HG02798 (cell line): ENCODE measurements at regions not wholly inside any gene's neighbourhood (a gene's known extent, or its start where the extent isn't known, plus 50 kb on each side); places are given as distances from the start of the nearest gene placed in this dataset.
"Not testable (repeated sequence)": the region's sequence is repeated elsewhere in the genome, so short reads cannot be mapped to it uniquely, and the experiment has no call there.

Experiments used
- ATAC-seq: cut with Tn5 transposase; IDR thresholded peaks from one replicate; pipeline ENCODE4 v1.9.1; 2021; ENCODE audit warnings: mild to moderate bottlenecking; ENCODE audit not compliant: unreplicated experiment, poor library complexity

DNA sequence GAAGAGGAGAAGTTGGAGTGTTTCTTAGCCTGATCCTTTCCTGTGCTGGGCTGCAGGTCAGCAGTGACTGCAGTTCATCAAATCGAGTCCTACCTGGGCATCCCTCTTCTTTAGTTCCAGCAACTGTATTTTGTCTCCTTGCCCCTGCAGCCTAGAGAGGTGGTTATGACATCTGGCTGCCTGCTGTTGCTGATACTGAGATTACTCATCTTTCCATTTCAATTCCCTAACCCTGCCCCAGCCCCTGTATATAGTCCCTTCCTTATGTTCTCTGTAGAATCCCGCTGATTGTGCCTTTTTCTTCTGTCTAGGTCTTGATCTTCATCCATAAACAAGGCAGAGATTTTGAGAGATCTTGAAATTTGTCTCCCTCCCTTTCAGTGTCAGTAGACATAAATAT is 393.3 kb downstream of the EDEM1 start:
- ATAC-seq: no peak

DNA sequence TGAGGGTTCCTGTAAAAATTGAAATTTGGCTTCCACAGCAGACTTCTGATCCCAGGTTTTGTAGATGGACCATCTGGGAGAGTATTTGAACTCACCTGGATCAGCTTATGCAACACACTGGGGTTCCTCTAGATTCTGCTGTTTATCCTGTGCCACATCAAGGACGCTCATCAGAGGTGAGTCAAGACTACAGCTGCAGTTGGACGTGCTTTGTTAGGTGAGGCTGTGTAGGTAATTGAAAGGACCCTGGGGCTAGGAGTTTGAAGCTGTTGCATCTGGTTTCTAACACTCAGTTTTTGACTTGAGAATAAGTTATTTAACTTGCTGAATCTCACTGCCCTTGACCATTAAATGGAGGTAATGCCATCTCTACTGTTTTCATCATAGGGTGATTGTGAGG is 394.2 kb downstream of the EDEM1 start:
- no peak for ATAC-seq

DNA sequence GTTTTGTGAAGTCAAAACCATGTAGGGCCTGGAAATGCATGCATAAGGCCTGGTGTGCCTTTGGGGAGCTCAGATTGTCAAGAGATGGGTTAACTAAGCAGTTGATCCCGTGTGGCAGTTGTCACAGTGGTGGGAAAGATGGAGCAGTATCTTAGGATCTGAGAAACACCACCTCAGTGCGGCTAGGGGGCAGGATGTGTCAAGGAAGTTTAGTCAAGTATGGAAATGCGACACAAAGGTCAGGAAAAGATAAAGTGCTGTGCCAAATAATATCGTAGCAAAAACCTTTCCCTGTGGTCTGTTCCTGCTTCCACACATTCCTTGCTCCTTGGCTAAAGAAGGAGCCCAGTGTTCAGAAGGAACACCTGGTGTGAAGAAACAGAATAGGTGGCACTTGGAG is 396.4 kb downstream of the EDEM1 start:
- ATAC-seq: no peak

DNA sequence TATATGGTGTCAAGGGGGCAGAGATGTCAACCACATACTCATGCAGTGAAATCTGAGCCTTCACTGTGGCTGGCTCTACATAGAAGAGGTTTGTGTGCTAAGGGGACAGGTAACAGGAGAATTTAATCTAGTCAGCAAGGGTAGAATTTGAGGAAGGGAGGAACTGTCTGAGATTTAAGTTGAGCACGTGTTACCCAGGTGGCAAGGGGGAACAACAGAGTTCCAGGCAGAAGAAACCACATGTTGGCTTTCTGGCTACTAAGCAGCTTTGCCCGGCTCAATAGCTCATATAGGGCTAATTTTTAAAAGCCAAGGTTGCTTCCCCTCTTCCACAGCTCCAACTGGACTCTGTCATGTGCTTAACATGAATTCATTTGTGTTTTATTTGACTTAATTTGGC is 397.6 kb downstream of the EDEM1 start:
- no peak for ATAC-seq

DNA sequence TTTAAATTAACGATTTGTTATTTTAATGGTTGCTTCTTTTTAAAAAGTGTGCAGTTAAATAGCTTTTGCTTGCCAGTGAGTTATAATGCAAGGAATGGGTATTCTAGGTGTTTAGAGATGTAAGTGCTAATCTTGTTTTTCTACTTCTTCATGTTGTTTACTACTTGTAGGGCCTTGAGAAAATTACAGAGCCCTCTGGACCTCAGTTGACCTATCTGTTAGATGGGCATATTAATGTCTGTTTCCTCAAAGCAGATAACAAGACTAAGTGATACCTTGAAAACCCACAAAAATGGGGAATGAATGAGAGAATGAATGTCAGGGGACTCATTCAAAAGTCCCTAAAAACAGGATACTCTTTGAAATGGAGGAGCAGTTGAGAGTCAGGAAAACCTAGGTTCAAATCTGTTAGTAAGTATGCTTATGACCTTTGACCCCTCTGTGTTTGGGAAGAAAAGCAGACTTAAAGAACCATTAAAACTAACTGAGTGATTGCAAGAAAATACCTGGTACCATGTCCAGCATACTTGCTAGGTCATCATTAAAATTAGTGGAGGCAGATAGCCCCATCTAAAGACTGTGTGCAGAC is 419.5 kb downstream of the EDEM1 start:
- no peak for ATAC-seq

DNA sequence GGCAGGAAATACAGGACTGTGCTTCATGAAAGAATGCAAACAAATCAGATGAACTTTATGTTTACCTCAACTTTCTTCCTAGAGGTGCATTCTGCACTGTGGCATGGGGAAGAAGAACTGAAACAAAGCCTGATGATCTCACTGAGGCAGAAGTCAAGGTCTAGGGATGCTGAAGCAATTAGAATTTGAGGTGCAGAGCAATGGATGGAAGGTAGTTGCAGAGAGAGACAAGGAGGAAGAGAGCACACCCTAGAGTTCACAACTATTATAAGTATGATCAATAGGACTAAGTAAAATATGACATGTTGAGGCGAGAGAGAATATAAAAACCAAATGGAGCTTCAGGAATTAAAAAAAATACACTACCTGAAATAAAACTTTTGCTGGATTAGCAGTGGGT is 420.1 kb downstream of the EDEM1 start:
- no peak for ATAC-seq

DNA sequence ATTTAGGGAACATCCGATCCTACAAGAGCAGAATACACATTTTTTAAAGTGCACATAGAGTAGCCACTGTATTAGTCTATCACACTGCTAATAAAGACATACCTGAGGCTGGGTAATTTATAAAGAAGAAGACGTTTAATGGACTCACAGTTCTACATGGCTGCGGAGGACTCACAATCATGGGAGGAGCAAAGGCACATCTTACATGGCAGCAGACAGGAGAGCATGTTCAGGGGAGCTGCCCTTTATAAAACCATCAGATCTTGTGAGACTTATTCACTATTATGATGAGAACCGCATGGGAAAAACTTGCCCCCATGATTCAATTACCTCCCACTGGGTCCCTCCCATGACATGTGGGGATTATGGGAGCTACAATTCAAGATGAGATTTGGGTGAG is 421.5 kb downstream of the EDEM1 start:
- not testable (repeated sequence) for ATAC-seq

DNA sequence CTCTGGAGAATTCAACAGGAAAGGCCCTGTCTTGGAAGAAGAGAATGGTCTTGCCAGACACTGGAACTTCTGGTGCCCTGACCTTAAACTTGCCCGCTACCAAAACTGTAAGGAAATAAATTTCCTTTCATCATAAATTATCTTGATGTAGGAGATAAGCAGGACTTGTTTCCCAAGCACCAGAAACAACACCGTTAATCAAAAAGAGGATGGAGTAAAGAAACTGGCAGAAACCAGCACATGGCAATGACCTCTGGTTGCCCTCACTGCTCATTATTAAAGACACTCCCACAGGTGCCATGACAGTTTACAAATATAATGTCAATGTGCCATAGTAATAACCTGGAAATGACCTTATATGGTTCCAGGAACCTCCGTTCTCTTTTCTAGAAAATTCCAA is 426.1 kb downstream of the EDEM1 start:
- no peak for ATAC-seq

DNA sequence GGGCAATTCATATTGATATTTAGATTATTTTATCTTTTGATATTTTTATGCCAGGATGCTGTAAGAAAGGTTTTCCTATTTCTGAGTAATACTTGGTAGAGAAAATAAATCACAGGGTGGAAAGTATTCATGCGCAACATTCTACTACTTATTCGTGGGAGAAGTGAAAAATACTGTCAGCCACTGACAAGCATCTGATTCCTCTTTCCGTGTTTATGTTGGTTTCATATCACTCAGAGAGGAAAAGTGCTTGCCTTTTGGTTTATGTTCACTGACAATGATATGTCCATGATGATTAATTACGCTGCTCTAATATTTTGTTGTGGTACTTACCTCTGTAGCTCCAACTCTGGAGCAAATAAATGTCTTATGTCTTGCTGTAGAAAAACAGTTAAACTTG is 429.4 kb downstream of the EDEM1 start:
- no peak for ATAC-seq

DNA sequence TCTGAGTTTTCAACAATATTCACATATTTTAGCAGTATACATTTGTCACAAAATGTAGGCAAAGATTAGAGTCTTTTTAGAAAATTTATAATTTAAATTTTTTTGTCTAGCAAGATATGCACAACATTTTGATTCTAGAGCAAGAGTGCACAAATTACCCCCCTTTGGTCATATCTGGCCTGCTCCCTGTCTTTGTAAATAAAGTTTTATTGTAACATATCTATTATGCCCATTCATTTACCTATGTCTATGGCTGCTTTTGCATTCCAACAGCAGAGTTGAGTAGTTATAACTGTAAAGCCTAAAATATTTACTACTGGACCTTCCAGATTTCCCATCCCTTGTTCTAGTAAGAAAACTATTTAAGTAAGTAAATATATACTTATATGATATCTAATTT is 430.7 kb downstream of the EDEM1 start:
- no peak for ATAC-seq

DNA sequence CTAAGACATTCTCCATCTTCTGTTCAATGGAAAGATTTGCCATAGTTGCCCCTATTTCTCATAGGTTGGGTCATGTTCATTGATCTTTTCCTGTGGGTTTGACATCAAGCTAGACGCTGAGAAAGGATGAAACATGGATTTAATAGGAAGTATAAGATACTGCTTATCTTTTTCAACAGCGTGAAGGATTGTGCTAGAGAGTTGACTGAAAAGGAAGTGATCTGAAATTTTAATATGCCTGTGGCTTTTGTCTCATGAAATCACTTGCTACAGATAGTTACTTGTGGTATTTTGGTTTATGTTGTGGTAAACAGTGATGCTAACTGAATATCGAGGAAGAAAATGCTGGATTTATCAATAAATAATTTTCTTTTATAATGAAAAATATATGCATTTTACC is 442.9 kb downstream of the EDEM1 start:
- no peak for ATAC-seq

DNA sequence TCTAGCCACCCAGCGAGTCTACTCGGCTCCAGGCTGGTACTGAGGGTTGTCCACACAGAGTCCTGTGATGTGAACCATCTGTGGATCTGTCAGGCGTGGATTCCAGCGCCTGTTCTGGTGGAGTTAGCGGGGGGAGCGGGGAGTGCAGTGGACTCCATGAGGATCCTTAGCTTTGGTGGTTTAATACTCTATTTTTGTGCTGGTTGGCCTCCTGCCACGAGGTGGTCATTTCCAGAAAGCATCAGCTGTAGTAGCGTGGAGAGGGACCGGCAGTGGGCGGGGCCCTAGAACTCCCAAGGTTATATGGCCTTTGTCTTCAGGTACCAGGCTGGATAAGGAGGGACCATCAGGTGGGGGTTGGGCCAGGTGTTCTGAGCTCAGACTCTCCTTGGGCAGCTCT is 446.5 kb downstream of the EDEM1 start:
- ATAC-seq: no peak

DNA sequence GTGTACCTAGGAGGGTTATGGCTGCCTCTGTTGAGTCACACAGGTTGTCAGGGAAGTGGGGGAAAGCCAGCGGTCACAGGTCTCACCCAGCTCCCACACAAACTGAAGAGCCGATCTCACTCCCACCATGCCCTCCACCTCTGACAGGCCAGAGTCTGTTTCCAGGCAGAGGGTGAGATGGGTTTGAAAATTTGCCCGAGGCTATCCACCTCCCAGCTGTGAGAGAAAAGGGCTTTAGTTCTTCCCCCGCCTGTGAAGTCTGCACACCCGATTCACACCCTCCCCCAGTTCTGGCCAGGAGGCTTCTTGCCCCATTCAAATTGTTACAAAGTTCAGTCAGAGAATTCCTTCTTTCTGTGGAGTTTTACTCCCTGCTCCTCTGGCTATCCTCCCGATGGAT is 446.9 kb downstream of the EDEM1 start:
- ATAC-seq: no peak

DNA sequence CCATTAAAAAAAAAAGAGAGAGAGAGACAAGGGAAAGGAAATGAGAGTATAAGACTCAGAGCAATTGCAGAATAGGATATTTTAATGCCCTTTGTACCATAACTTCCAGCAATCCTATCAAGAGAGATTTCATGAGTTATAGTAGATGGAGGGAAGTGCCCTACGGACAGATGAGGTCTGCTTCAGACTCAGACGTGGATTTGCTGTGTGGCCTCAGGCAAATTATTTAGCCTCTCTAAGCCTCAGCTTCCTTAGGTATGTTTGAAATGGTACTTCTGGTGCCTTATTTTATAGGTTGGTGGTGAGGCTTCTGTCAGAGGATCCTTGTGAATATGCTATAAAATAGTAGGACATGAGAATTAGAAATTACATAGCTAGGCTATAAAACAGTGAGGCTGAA is 448.2 kb downstream of the EDEM1 start:
- no peak for ATAC-seq

DNA sequence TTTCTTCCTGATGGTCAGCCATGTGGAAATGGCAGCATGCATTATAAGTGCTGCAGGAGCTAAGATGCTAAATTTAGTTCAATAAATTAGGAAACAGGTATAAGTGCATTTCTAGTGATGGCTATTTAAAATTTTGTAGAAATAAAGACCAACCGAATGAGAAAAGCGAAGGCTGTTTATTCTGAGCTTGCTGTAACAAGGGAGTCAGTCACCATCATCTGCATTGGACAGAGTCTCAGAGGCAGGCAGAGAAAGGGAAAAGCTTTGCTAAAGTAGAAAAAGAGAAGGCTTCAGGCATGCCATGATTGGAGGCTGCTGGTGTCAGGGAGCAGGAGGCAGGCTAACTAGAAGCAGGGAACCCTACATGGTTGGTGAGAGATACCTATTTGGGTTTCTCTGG is 451.0 kb downstream of the EDEM1 start:
- ATAC-seq: no peak

DNA sequence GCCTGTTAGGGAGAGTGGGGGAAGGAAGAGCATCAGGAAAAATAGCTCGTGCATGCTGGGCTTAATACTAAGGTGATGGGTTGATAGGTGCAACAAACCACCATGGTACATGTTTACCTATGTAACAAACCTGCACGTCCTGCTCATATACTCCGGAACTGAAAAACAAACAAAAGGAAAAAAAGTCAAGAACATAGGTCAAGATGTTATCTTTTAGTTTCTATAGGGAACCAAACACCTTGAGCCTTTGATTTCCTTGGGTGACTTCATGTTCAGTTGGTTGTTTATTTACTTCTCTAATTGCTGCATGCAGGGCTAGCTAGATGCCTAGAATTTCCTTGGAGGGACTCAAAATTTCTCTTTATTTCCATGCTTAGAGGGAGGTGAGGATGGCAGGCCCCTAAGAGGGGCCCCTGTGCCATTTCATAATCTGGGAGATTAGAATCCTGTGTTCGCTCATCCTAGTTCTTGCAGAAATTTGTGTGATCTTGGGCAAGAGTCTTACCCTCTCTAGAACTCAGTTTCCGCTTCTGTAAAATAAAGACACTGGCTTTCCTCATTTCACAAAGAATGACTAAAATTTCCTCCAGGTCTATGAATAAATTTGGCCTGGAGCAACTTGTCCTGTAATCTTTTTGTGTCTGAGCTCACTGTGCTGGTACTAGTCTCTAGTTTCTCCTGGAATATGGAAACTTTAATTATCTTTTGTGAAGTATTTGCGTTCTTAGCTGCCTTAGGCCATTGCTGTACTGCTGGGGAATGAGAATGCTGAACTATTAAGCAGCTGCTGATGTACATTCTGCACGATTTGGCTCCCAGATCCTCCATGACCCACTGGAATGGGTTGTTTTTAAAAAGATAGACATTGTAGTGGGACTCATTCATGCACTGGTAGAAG is 457.5 kb downstream of the EDEM1 start:
- no peak for ATAC-seq

DNA sequence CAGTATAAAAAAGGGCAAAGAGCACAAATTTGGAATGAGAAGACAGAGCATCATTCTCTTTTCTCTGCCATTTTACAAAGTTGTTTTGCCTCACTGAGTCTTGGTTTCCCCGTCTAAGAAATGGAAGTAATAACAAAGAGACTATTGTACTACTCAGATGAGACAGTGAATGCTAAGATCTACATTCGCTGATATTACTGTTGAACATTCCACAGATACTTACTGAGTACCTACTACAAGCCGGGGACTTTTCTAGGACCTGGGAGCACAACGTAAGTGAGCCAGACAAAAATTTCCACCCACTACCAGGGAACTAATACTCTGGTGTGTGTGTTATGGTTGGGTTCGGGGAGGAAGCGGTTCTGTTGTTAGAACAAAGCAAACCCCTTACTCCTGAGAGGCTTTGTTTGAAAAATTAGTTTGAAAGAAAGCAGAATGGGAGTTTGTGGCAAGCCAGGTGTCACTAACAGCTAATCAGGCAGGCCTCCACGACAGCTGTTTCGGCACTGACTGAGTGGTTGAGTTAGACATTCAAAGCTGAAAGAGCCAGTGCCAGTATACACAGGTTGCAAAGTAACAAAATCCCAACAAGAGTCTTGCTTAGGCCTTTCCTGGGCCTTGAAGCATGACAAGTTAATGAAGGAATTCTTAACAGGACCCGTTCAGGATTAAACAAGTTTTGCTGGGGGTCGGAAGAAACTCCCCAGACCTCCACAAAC is 458.3 kb downstream of the EDEM1 start:
- ATAC-seq: no peak

DNA sequence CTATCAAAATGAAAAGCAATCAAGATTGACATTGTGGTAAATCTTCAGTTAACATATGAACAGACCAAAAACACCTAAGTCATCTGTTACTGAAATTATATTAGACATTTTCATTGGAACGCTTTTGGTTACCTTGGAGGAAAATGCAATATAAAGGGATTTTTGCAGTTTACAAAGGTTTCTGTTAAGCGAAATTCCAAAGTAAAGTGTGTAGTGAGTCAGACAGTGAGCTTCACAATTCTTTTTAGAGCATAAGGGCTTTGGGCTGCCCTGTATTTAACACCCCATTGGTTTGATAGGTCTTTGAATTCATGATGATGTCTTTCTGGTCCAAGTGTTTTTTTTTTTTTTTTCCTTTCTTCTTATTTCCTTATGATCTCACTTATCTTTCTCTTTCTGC is 462.8 kb downstream of the EDEM1 start:
- no peak for ATAC-seq

DNA sequence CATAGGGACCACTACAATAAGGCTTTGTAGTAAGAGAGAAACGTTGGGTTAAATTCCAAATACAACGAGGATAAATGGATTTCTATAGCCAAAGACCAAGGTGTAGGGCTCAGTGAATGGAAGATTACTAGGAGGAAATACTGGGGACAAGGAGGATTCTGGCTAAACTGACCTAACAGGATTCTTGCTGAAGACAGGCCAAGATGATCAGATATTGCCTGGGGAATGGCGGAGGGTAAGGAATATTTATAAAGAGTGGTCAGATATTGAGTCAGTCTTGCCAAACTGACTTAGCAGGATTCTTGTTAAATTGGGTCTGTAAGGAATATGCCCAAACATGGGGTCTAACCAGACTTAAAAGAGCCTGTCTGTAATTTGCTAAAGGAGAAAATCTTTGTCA is 463.8 kb downstream of the EDEM1 start:
- no peak for ATAC-seq

DNA sequence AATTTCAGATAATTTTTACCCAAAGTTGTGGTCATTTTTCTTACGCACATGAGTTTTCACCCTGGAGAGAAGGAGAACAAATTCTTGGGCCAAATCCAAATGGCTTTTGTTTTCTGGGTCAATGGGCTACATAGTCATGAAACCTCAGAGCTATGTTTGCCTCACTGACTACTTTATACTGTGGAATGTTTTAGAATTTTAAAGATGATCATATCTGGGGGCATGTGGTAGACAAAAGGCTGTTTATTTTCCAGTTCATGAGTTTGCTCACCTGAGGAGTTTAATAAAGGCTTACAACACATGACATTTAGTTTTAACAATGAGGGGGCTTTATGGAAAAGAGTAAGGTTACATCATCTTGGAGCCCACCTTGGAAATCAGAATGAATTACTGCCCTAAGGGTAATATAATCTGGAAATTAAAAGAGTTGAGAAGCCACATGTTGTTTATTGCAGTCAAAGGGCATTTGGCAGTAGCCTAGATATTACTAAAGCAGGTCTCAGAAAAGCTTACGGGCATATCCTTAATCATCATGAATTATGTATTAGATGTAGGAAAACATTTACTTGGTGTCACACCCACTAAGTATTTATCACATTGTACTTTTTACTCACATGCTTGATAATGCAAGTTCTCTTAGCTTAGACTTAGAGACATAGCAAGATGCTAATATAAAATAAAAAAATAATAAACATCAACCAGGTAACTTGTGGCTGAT is 466.1 kb downstream of the EDEM1 start:
- no peak for ATAC-seq

DNA sequence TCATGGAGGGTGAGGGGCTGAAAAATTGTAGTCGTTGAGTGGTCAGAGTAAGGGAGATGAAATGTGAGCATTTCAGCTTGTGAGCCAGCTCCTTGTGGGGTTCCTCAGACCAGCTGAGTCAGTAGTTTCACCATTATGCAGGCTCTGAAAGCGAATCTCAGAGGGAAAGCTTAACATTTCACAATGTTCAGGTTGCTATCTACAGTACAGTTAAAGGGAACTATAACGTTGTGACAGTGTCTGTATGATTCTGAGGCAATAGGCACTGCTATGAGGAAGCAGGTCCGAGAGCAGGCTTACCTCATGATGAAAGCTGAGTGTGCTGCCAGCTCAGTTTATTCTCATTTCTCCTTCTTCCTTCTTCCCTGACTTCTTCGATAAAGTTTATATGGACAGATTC is 469.6 kb downstream of the EDEM1 start:
- ATAC-seq: no peak
